ENCODE measurements at regions not wholly inside any gene's neighbourhood (a gene's known extent, or its start where the extent isn't known, plus 50 kb on each side); places are given as distances from the start of the nearest gene placed in this dataset.

DNA sequence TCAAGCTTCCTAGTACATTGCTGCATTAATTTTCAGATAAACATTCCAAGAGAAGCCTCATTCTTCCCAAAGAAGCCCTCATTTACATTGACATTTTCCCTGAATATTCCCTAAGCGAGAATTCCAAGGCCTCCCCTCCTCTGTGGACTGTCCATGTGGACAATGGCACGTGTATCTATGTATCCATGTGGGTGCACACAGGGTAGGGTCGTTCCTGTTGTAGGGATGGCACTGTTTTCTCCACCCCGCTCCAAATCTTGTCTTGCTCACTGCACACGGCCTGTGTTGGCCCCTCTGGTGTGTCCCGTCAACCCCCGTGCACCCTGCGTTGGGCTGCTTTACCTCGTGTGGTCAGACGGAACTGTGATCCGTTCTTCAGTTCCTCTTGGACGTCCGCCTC lies 104.7 kb upstream of the IRX2 start:
- Histone ChIP-seq H3K4me1 (no peaks in the 10 kb centered on the region), H3K27me3 (no peaks in the 10 kb centered on the region), H3K36me3 (no peaks in the 10 kb centered on the region), H3K27ac (no peak overlapping the region), H3K4me3 (no peak overlapping the region), H3K9me3 (no peaks in the 10 kb centered on the region)
- TF ChIP-seq CTCF (IDR thresholded peaks at IDR 0.05), result no peak
- intact Hi-C loops (cut with DNase I), result no loop called here
- ATAC-seq (no peak), DNase-seq (no peak)

DNA sequence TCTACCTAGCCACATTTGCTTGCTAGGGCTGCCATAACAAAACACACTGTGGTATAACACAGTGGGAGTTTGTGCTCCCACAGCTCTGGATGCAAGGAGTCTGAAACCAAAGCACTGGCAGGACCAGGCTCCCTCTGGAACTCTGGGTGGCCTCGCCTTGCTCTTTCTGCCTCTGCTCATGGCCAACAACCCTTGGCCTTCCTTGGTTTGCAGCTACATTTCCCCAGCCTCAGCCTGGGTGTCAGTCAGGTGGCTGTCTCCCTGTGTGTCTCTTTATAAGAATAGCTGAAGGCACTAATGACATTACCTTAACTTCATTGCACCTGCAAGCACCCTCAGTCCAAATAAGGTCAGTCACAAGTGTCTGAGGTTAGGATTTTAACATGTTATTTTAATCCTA lies 101.0 kb upstream of the IRX2 start:
- intact Hi-C loops (cut with DNase I), result no loop called here
- DNase-seq (no peak), ATAC-seq (no peak)
- Histone ChIP-seq H3K36me3 (no peaks in the 10 kb centered on the region), H3K9me3 (no peaks in the 10 kb centered on the region), H3K27ac (no peak overlapping the region), H3K27me3 (no peaks in the 10 kb centered on the region), H3K4me3 (no peak overlapping the region), H3K4me1 (no peaks in the 10 kb centered on the region)
- no peak for TF ChIP-seq CTCF (IDR thresholded peaks at IDR 0.05)

DNA sequence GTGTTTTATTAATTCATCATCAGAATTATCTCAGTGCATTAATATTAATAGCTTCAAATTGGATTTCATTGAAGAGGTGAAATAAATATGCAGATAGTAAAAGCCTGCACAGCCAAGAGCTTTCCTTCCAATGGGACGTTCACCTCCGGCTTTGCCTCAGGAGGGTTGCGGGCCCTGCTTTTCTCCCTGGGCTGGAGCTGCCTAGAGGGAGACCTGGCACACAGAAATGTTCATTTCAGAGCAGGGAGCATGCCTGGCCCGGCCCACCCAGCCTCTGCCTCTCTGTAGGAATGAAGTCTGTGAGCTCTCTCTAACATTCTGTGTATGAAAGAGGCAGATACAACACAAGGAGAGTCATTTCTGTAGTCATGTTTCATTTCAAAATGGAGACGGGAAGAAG lies 100.4 kb upstream of the IRX2 start:
- Histone ChIP-seq H3K9me3 (no peaks in the 10 kb centered on the region), H3K4me1 (no peaks in the 10 kb centered on the region), H3K4me3 (no peak overlapping the region), H3K27ac (no peak overlapping the region), H3K27me3 (no peaks in the 10 kb centered on the region), H3K36me3 (no peaks in the 10 kb centered on the region)
- no peak for TF ChIP-seq CTCF (IDR thresholded peaks at IDR 0.05)
- intact Hi-C loops (cut with DNase I), result no loop called here
- ATAC-seq (no peak), DNase-seq (no peak)

DNA sequence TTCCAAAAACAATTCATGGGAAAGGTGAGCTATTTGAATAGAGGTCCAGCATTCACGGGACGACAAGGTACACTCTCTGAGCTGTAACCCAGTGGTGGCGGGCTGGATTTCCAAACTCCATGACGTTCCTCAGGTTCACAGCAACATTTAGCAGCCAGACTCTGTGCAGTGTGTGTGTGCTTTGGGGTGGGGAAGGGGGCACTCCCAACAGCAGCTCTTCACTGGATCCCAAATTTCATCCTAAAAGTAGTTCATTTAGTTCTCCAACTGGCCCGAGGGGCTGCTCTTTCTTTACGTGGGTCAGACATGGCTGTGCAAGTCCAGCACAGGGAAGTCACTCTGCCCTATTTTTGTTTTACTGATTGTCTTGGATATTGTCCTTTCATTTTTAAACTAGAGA lies 98.0 kb upstream of the IRX2 start:
- H3K4me1 ChIP-seq, result no peaks in the 10 kb centered on the region
- ATAC-seq, result no peak
- no peak for DNase-seq
- no peaks in the 10 kb centered on the region for H3K9me3 ChIP-seq
- no peaks in the 10 kb centered on the region for H3K27me3 ChIP-seq
- no peak overlapping the region for H3K4me3 ChIP-seq
- H3K36me3 ChIP-seq, result no peaks in the 10 kb centered on the region
- intact Hi-C loops (cut with DNase I), result no loop called here
- no peak overlapping the region for H3K27ac ChIP-seq
- no peak for TF ChIP-seq CTCF (IDR thresholded peaks at IDR 0.05)

DNA sequence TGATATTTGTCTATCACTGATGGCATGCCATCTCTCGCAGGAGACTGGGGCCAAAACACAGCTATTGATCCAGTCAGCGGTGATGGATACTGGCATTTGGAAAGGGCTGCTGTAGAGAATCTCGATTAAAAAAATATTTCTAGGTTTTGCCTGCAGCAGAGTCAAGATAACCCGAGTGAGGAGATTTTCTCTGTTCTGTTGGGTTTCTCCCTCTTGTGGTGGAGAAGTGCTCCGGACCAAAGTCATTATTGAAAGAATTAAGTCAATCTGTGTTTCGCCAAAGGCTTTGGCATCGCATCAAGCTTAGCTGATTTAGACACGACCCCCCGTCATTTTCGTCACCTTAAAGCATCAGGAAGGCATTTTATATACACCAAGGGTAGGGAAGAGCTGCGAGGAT lies 97.1 kb upstream of the IRX2 start:
- no peak overlapping the region for H3K4me3 ChIP-seq
- no peak overlapping the region for H3K27ac ChIP-seq
- TF ChIP-seq CTCF (IDR thresholded peaks at IDR 0.05), result no peak
- no peaks in the 10 kb centered on the region for H3K36me3 ChIP-seq
- H3K9me3 ChIP-seq, result no peaks in the 10 kb centered on the region
- no peaks in the 10 kb centered on the region for H3K4me1 ChIP-seq
- DNase-seq, result no peak
- no peak for ATAC-seq
- intact Hi-C loops (cut with DNase I), result no loop called here
- H3K27me3 ChIP-seq, result no peaks in the 10 kb centered on the region

GRCh38 chr5:2847608-2848007 lies 96.1 kb upstream of the IRX2 start:
- Histone ChIP-seq H3K27me3 (no peaks in the 10 kb centered on the region), H3K9me3 (no peaks in the 10 kb centered on the region), H3K4me1 (no peaks in the 10 kb centered on the region), H3K36me3 (no peaks in the 10 kb centered on the region), H3K27ac (no peak overlapping the region), H3K4me3 (no peak overlapping the region)
- no peak for DNase-seq
- intact Hi-C loops (cut with DNase I), result no loop called here
- no peak for TF ChIP-seq CTCF (IDR thresholded peaks at IDR 0.05)
- ATAC-seq, result no peak

Measured in upper lobe of right lung (tissue), 1 donor.